Germinal center (tissue), 1 donor: ENCODE measurements at regions not wholly inside any gene's neighbourhood (a gene's known extent, or its start where the extent isn't known, plus 50 kb on each side); places are given as distances from the start of the nearest gene placed in this dataset.
"Not testable (repeated sequence)": the region's sequence is repeated elsewhere in the genome, so short reads cannot be mapped to it uniquely, and the experiment has no call there.

Source experiments
- DNase-seq: peaks from one replicate; pipeline ENCODE4 v3.0.0; 2012; ENCODE audit warnings: mixed read lengths, low spot score

DNA sequence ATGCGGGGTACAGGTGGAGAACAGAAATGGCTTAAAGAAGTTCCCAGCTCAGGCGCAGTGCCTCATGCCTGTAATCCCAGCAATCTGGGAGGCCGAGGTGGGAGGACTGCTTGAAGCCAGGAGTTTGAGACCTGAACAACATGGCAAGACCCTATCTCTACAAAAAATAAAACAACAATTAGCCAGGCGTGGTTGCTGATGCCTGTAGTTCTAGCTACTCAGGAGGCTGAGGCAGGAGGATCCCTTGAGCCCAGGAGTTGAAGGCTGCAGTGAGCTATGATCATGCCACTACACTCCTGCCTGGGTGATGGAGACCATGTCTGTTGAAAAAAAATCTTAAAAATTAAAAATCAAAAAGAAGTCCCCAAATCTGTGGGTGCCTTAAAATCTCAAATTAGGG lies 228.3 kb upstream of the WSB1 start:
- no peak for DNase-seq

DNA sequence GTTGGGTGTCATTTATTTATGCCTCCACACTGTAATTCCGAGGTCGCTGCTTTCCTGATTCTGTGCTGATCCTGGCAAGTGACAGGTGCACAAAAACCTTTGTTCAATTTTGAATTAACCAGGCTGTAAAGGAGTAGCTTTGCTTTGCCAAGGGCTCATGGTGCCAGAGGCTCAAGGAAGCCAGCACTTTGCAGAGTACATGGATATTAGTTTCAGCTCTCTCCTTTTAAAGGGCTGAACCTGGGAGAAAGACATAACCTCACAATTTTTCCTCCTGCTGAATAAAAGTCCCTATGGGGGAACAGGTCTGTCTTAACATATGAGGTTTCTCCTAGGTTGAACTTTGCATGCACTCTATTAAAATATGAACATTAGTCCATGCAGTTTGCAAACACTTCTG lies 227.6 kb upstream of the WSB1 start:
- DNase-seq: no peak

DNA sequence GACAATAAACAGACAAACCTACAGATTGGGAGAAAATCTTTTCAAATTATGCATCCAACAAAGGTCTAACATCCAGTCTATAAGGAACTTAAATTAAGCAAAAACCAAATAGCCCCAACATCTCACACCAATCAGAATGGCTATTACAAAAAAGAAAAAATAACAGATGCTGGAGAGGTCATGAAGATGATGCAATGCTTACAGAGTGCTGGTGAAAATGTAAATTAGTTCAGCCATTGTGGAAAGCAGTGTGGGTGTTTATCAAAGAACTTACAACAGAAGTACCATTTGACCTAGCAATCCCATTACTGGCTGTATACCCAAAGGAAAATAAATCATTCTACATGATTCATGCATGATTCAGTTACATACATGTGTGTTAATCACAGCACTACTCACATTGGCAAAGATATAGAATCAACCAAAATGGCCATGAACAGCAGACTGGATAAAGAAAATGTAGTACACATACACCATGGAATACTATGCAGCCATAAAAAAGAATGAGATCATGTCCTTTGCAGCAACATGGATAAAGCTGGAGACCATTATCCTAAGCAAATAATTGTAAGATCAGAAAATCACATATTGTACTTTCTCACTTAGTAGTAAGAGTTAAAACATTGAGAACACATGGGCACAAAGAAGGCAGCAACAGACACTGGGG lies 223.9 kb upstream of the WSB1 start:
- no peak for DNase-seq

DNA sequence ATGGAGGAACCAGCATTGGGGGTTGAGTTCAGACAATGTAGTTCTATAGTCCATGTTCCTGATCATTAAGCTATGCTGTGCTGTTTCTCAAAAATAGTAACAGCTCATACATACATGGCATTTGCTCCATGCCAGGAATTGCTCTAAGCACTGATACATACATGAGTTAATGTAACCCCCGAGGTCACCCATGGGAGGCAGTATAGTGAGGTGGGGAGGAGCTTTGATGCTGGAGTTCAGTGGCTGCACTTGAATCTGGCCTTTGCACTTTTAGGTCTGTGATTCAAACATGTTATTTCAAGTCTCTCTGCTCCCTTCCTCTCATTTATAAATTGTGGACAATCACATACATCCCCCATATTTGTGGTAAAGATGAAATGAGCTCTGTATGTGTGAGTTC lies 223.1 kb upstream of the WSB1 start:
- no peak for DNase-seq

GRCh38 chr17:27072885-27073284 lies 221.0 kb upstream of the WSB1 start:
- no peak for DNase-seq

DNA sequence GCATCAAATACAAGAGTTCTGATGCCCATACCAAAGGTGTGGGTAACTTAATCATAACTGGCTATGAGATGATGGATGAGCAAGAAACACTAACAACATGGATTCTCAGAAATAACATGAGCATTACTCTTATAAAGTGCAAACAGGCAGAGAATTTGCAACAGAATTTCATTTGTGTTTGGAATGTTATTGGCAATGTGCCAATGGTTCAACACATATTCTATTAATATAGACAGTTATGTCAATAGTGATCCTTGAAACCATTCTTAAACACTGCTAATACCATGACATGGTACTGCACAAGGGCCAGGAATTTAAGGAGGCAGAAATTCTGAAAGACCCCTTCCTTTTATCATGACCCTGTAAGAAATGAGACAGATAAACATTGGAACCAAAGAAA lies 217.1 kb upstream of the WSB1 start:
- no peak for DNase-seq

DNA sequence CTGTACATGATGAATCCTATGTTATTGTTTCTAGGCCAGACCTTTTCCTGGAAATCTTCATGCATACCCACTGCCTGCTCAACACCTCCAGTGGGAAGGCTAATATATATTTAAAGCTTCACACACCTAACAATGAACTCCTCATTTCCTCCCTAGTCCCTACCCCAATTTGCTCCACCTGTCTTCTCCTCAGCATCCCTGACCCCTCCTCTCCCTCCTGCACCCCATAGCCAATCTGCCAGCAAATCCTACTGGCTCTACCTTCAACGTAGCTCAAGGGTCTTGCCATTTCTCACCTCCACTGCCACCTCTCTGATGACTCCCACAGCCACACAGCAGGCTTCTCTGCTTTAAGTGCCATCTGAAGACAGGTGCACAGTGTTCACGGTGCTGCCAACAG lies 215.6 kb upstream of the WSB1 start:
- no peak for DNase-seq

GRCh38 chr17:27079660-27080059 lies 214.3 kb upstream of the WSB1 start:
- DNase-seq: no peak

DNA sequence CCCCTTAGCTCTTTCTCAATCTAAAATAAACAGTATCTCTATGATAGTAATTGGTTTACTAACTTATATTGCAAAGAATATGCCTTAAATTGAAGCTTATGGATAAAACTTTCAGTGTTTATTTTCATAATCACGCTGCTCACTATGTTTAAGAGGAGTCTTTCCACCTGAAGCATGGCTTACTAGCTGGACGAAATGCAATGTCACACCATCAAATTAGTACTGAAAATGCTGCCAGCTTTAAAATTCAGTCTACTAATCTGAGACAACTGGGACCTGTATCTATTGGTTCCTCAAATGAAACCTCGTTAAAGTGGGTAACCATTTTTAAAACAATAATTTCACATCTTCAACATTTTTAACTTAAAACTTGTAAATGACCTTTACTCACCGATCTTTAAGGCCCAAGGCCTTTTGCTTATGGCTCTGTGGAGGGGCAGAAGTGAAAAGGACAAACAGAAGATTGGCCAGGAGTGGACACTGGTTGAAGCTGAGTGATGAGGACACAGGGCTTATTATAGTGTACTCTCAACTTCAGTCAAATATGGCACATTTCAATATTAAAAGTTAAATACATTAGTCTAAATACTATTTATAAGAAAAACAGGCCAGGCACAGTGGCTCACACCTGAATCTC lies 212.8 kb upstream of the WSB1 start:
- no peak for DNase-seq

- DNase-seq: no peak
Measured at GRCh38 chr17:27082023-27082774, 211.7 kb upstream of the WSB1 start.

DNA sequence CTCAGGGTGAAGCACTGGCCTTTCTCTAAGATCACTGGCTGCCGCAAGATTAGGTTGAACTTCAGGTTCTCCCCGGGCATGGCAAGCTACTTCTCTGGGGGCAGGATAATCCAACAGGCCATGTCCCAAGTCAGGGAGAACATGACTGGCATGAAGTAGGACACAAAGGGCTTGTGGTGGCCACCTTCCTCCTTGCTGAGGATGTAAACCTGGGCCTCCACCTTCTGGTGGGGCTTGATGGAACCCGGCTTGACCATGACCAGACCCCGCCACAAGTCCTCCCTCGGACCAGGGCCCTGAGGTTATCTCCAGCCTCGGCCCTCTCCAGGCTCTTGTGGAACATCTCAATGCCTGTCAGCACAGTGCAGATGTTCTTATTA lies 211.1 kb upstream of the WSB1 start:
- DNase-seq: no peak

DNA sequence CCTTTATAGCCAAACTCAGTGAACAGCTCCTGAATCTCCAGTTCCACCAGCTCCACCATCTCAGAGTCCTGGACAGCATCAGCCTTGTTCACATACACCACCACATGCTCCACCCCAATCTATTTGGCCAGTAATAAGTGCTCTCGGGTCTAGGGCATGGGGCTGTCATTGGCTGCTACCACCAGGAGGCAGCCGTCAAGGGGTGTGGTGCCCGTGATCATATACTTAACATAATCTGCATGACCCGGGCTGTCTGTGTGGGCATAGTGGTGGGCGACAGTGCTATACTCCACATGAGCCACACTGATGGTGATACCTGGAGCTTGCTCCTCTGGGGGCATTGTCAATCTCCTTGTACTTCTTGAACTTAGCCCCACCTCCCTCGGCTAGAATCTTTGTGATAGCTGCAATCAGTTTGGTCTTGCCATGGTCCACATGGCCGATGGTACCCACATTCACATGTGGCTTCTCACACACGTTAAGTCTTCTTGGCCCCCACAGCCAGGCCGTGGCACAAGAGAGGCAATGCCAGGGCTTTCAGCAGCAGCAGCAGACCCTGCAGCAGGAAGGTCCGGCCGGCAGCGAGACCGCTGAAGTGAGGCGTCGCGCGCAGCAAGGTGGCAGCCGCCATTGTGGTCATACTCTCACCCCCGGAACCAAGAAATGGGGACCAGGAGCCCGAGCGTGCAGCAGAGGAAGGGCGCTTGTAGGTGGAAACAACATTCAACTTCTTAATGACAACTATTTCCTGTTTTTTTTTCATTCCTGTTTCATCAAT lies 210.3 kb upstream of the WSB1 start:
- DNase-seq: no peak

DNA sequence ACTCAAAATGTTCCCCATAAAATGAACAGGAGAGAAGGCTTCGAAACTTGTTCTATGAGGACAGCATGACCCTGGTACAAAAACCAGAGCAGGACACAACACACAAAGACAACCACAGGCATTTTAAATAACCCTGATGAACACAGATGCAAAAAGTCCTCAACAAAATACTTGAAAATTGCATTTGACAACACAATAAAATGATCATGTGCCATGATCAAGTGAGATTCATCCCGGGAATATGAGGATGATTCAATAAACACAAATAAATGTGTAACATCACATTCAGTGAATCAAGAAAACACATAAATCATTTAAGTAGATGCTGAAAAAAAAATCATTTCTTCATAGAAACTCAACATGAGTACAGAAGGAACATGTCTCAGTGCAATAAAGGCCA lies 208.4 kb upstream of the WSB1 start:
- DNase-seq: no peak

GRCh38 chr17:27086526-27086925 lies 207.4 kb upstream of the WSB1 start:
- DNase-seq: no peak

DNA sequence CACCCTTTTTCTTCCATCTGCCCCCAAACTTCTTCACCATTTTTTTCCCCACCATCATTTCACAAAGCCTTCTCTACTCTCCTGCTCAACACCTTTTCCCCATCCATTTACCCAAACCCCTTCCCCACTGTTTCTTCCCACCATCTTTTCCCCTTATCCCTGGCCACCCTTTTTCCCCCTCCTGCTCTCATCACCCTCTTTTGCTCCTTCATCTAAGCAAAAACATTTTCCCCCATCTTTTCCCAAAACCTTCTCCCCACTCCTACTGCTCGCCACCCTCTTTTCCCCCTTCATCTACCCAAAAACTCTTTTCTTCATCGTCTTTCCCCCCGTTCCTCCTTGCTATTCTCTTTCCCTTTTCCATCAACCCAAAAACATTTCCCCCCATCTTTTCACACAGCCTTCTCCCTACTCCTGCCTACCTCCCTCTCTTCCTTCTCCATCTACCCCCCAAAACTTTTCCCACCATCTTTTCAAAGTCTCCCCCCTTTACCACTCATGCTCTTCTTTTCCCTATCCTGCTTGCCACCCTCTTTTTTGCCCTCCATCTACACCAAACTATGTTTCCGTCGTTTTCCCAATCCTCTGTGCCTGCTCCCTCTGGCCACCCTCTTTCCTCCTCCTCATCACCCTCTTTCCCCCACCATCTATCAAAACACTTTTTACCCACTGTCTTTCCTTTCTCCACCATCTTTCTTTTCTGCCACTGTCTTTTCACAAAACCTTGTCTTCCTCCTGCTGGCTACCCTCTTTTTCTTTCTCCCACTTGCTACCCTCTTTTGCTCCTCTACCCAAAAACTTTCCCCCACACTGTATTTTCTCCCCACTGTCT lies 205.8 kb upstream of the WSB1 start:
- no peak for DNase-seq

- no peak for DNase-seq
Measured at GRCh38 chr17:27088767-27089078, 205.2 kb upstream of the WSB1 start.

DNA sequence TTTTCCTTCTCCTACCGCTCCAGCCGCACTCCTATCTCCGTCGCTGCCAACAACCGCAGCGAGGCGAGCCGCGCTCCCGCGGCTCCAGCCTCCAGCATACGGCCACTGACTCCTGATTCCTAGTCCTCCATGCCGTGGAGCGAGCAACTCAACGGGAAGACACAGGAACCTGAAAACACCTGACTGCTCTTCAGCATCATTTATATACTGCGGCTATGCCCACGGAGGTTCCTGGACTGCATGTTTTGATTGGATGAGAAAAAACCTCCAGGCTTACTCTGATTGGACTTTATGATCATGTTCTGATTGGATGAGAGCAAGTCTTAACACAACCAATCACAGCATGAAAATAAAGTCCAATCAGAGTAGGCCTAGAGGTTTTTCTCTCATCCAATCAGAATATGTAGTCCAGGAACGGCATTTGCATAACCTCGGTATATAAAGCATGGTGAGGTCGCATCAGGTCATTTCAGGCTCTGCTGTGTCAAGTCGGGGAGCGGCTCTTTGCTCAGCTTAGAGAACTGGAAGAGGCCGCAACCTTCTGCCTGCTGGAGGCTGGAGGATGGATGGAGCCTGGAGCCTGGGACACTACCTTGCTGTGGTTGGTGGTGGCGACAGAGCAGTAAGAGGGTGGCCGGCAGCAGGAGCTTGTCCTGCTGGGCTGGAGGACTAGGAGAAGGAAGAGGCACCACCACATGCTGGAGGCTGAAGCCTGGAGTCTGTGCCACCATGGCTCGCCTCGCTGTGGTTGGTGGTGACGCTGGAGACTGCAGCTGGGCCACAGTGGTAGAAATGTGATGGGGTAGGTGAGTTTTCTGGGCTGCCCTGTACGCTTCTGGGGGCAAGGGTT lies 204.6 kb upstream of the WSB1 start:
- not testable (repeated sequence) for DNase-seq

DNA sequence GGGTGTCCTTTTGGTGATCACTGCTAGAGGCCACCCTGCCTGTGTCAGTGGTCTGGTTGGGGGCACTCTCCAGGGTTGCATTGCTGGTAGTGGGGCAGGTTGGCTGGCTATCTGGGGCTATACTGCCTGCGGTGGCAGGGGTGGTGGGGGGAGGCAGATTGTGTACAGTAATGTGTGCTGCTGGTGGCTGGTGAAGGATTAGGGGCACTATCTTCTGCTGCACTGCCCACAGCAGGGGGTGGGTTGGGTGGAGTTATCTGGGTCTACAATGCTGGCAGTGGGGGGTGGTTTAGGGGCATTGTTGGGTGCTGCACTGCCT lies 204.0 kb upstream of the WSB1 start:
- DNase-seq: no peak

GRCh38 chr17:27090450-27091042 lies 203.4 kb upstream of the WSB1 start:
- not testable (repeated sequence) for DNase-seq

- DNase-seq: no peak
Measured at GRCh38 chr17:27091043-27091497, 202.8 kb upstream of the WSB1 start.

GRCh38 chr17:27094179-27094578 lies 199.7 kb upstream of the WSB1 start:
- not testable (repeated sequence) for DNase-seq
